GM21390 (cell line): ENCODE measurements at regions not wholly inside any gene's neighbourhood (a gene's known extent, or its start where the extent isn't known, plus 50 kb on each side); places are given as distances from the start of the nearest gene placed in this dataset.

ENCODE experiments used
- ATAC-seq: cut with Tn5 transposase; IDR thresholded peaks from one replicate; pipeline ENCODE4 v1.9.1; 2021; ENCODE audit not compliant: unreplicated experiment

GRCh38 chr10:8731121-8732095 is 676.9 kb downstream of the GATA3 start:
- ATAC-seq, result no peak

- no peak for ATAC-seq
These were observed 684.5 kb downstream of the GATA3 start for GRCh38 chr10:8738987-8739386.

GRCh38 chr10:8752146-8752843 is 697.8 kb downstream of the GATA3 start:
- ATAC-seq, result no peak

GRCh38 chr10:8758029-8758428 is 703.5 kb downstream of the GATA3 start:
- no peak for ATAC-seq

GRCh38 chr10:8766899-8767298 is 712.4 kb downstream of the GATA3 start:
- no peak for ATAC-seq

- no peak for ATAC-seq
These were observed 713.1 kb downstream of the GATA3 start for GRCh38 chr10:8767591-8767990.

GRCh38 chr10:8768341-8768740 is 713.9 kb downstream of the GATA3 start:
- no peak for ATAC-seq

- no peak for ATAC-seq
These were observed 714.4 kb downstream of the GATA3 start for GRCh38 chr10:8768852-8769251.

GRCh38 chr10:8776926-8777622 is 722.6 kb downstream of the GATA3 start:
- ATAC-seq, result no peak

- ATAC-seq, result no peak
These were observed 724.2 kb downstream of the GATA3 start for GRCh38 chr10:8778713-8779112.

- no peak for ATAC-seq
These were observed 733.2 kb downstream of the GATA3 start for GRCh38 chr10:8787649-8788048.

GRCh38 chr10:8790390-8790789 is 735.9 kb downstream of the GATA3 start:
- ATAC-seq, result no peak

GRCh38 chr10:8794860-8795259 is 740.4 kb downstream of the GATA3 start:
- ATAC-seq, result no peak

GRCh38 chr10:8800426-8800825 is 745.9 kb downstream of the GATA3 start:
- no peak for ATAC-seq

GRCh38 chr10:8803992-8804391 is 749.5 kb downstream of the GATA3 start:
- ATAC-seq, result no peak

- ATAC-seq, result no peak
These were observed 756.2 kb downstream of the GATA3 start for GRCh38 chr10:8810677-8811076.

- ATAC-seq, result no peak
These were observed 756.7 kb downstream of the GATA3 start for GRCh38 chr10:8811201-8811600.

- ATAC-seq, result no peak
These were observed 761.5 kb downstream of the GATA3 start for GRCh38 chr10:8815969-8816368.

GRCh38 chr10:8817299-8817698 is 762.8 kb downstream of the GATA3 start:
- ATAC-seq, result no peak

GRCh38 chr10:8825611-8826010 is 771.1 kb downstream of the GATA3 start:
- no peak for ATAC-seq

- ATAC-seq, result no peak
These were observed 775.1 kb downstream of the GATA3 start for GRCh38 chr10:8829592-8829991.

GRCh38 chr10:8830048-8830447 is 775.6 kb downstream of the GATA3 start:
- ATAC-seq, result no peak
